RWPE1 (cell line): ENCODE measurements at regions not wholly inside any gene's neighbourhood (a gene's known extent, or its start where the extent isn't known, plus 50 kb on each side); places are given as distances from the start of the nearest gene placed in this dataset.

Source experiments
- CTCF ChIA-PET: fragments of 350-600 bp; sonication (Branson Sonifier 250); formaldehyde crosslinking; extraction: SDS; loops from one replicate; lab custom pipeline; 2021; lab: Yijun Ruan, JAX
- POLR2A ChIA-PET: fragments of 400-600 bp; formaldehyde crosslinking; extraction: SDS; loops from one replicate; lab custom pipeline; 2020; ENCODE audit warnings: antibody characterized with exemption; ENCODE audit not compliant: low non-redundant PET; lab: Yijun Ruan, JAX
- DNase-seq: peaks from one replicate; pipeline ENCODE4 v3.0.0; 2012; ENCODE audit warnings: low spot score
- H3K27ac ChIP-seq: fragments of 450-650 bp; 2 replicates; pipeline ENCODE4 v1.5.1; 2017
- CTCF ChIP-seq: fragments of 450-650 bp; conservative IDR thresholded peaks from 2 replicates; pipeline ENCODE4 v1.5.1; 2017; ENCODE audit warnings: low read depth, mild to moderate bottlenecking

GRCh38 chr5:101838435-101838834 lies 457.6 kb downstream of the SLCO4C1 start:
- no peak for TF ChIP-seq CTCF
- no peak overlapping the region for H3K27ac ChIP-seq
- ChIA-PET POLR2A (no interaction called here), CTCF (interaction anchor here (0.7 kb wide), 1 partner anchor 21 kb away, joined by 3 read pairs; no protein-coding TSS in a partner anchor)
- DNase-seq = no peak

GRCh38 chr5:101829255-101829654 lies 466.8 kb downstream of the SLCO4C1 start:
- no peak for DNase-seq
- no peak overlapping the region for H3K27ac ChIP-seq
- CTCF ChIA-PET = no interaction called here
- POLR2A ChIA-PET = no interaction called here
- no peak for TF ChIP-seq CTCF

- no peak for TF ChIP-seq CTCF
- no peak overlapping the region for H3K27ac ChIP-seq
- ChIA-PET POLR2A (no interaction called here), CTCF (no interaction called here)
- no peak for DNase-seq
These were observed 484.6 kb downstream of the SLCO4C1 start for GRCh38 chr5:101811466-101811865.

- no peak overlapping the region for H3K27ac ChIP-seq
- TF ChIP-seq CTCF = no peak
- DNase-seq = no peak
- ChIA-PET CTCF (no interaction called here), POLR2A (no interaction called here)
These were observed 489.7 kb downstream of the SLCO4C1 start for GRCh38 chr5:101806410-101806809.

GRCh38 chr5:101796427-101796826 lies 499.7 kb downstream of the SLCO4C1 start:
- POLR2A ChIA-PET = no interaction called here
- no peak overlapping the region for H3K27ac ChIP-seq
- DNase-seq = no peak
- CTCF ChIA-PET = no interaction called here
- no peak for TF ChIP-seq CTCF

GRCh38 chr5:101788797-101789196 lies 507.3 kb downstream of the SLCO4C1 start:
- DNase-seq = no peak
- ChIA-PET CTCF (no interaction called here), POLR2A (no interaction called here)
- no peak for TF ChIP-seq CTCF
- H3K27ac ChIP-seq = no peak overlapping the region

GRCh38 chr5:101785090-101785489 lies 511.0 kb downstream of the SLCO4C1 start:
- no peak for TF ChIP-seq CTCF
- POLR2A ChIA-PET = no interaction called here
- H3K27ac ChIP-seq = no peak overlapping the region
- no peak for DNase-seq
- CTCF ChIA-PET = no interaction called here
